Fibroblast of lung (primary cell): ENCODE measurements at regions not wholly inside any gene's neighbourhood (a gene's known extent, or its start where the extent isn't known, plus 50 kb on each side); places are given as distances from the start of the nearest gene placed in this dataset.

Experiments used
- DNase-seq, 2 donors: peaks; one replicate each; pipeline versions ENCODE4 v3.0.0 to v3.0.0-alpha.2; 2010; ENCODE audit warnings: low read depth in 2 of 2
- H2AFZ ChIP-seq: 2 replicates; pipeline ENCODE4 v1.5.1; 2012; ENCODE audit warnings: low read length, control low read depth, inconsistent platforms
- H3K27ac ChIP-seq: 2 replicates; pipeline ENCODE4 v1.5.1; 2011; ENCODE audit warnings: low read length, control low read depth; ENCODE audit not compliant: insufficient read depth
- H3K27me3 ChIP-seq: 2 replicates; pipeline ENCODE4 v1.5.1; 2011; ENCODE audit warnings: mild to moderate bottlenecking, low read length; ENCODE audit not compliant: control insufficient read depth, insufficient read depth
- H3K36me3 ChIP-seq: 2 replicates; pipeline ENCODE4 v1.5.1; 2011; ENCODE audit warnings: low read length; ENCODE audit not compliant: control insufficient read depth, insufficient read depth
- H3K4me1 ChIP-seq: 2 replicates; pipeline ENCODE4 v1.5.1; 2011; ENCODE audit warnings: low read length; ENCODE audit not compliant: control insufficient read depth, insufficient read depth; ENCODE audit errors: extremely low read depth
- H3K4me2 ChIP-seq: 2 replicates; pipeline ENCODE4 v1.5.1; 2011; ENCODE audit warnings: low read length, control low read depth; ENCODE audit not compliant: insufficient read depth; ENCODE audit errors: extremely low read depth
- H3K4me3 ChIP-seq, 4 experiments: fragments of 200-600 bp in 1 of 4; sonication (generic) in 1 of 4; replicated peaks in 1 of 4; 2 replicates each; pipeline ENCODE4 v1.5.1; 2011 to 2016; ENCODE audit warnings: low read length in 4 of 4, low read depth in 3 of 4, mild to moderate bottlenecking in 3 of 4, control low read depth in 2 of 4, inconsistent platforms in 1 of 4, mixed read lengths in 1 of 4; ENCODE audit not compliant: insufficient read depth in 1 of 4; ENCODE audit errors: control extremely low read depth in 1 of 4
- H3K79me2 ChIP-seq: 2 replicates; pipeline ENCODE4 v1.5.1; 2012; ENCODE audit warnings: mild to moderate bottlenecking, low read length, inconsistent platforms; ENCODE audit not compliant: control insufficient read depth, insufficient read depth
- H3K9ac ChIP-seq: 2 replicates; pipeline ENCODE4 v1.5.1; 2011; ENCODE audit warnings: mild to moderate bottlenecking, low read length, control low read depth; ENCODE audit not compliant: insufficient read depth
- H3K9me3 ChIP-seq: 2 replicates; pipeline ENCODE4 v1.5.1; 2012; ENCODE audit warnings: low read depth, low read length; ENCODE audit not compliant: control insufficient read depth, insufficient read depth
- H4K20me1 ChIP-seq: 2 replicates; pipeline ENCODE4 v1.5.1; 2011; ENCODE audit warnings: low read length; ENCODE audit not compliant: control insufficient read depth, insufficient read depth; ENCODE audit errors: extremely low read depth
- CTCF ChIP-seq, 2 donors: IDR thresholded peaks in 1 of 2; conservative IDR thresholded peaks in 1 of 2; 1 replicate in 1 of 2; 2 replicates in 1 of 2; pipeline ENCODE4 v1.5.1; 2011 to 2012; ENCODE audit warnings: low read length in 2 of 2, control low read depth in 1 of 2, inconsistent platforms in 1 of 2, low read depth in 1 of 2, mild to moderate bottlenecking in 1 of 2
- EZH2 ChIP-seq: IDR thresholded peaks from 2 replicates; pipeline ENCODE4 v1.5.1; 2012; ENCODE audit warnings: low read length, control low read depth, mild to moderate bottlenecking; ENCODE audit errors: missing control alignments

- no peaks in the 10 kb centered on the region for H3K4me1 ChIP-seq
- H3K4me2 ChIP-seq = no peak overlapping the region
- no peaks in the 10 kb centered on the region for H3K36me3 ChIP-seq
- H3K27me3 ChIP-seq = no peaks in the 10 kb centered on the region
- no peak for DNase-seq
- H3K4me3 ChIP-seq = no peak overlapping the region
- no peak overlapping the region for H2AFZ ChIP-seq
- H3K9ac ChIP-seq = no peak overlapping the region
- H4K20me1 ChIP-seq = no peaks in the 10 kb centered on the region
- H3K79me2 ChIP-seq = no peaks in the 10 kb centered on the region
- no peaks in the 10 kb centered on the region for H3K9me3 ChIP-seq
- H3K27ac ChIP-seq = no peak overlapping the region
- no peak for TF ChIP-seq CTCF (conservative IDR thresholded peaks at IDR 0.05 in 1 of 2, IDR thresholded peaks at IDR 0.05 in 1 of 2; ENCODE audit: low read depth in 1 of 2, low read length in 2 of 2)
- no peak for TF ChIP-seq EZH2
Measured at GRCh38 chr19:28022506-28022905, 1190.4 kb downstream of the UQCRFS1 start.

- TF ChIP-seq EZH2 (no peak), CTCF (conservative IDR thresholded peaks at IDR 0.05 in 1 of 2, IDR thresholded peaks at IDR 0.05 in 1 of 2; ENCODE audit: low read depth in 1 of 2, low read length in 2 of 2) (no peak)
- no peak for DNase-seq
- Histone ChIP-seq H3K4me3 (no peak overlapping the region), H3K4me2 (no peak overlapping the region), H3K4me1 (no peaks in the 10 kb centered on the region), H3K36me3 (no peaks in the 10 kb centered on the region), H3K27ac (no peak overlapping the region), H4K20me1 (no peaks in the 10 kb centered on the region), H3K27me3 (no peaks in the 10 kb centered on the region), H3K79me2 (no peaks in the 10 kb centered on the region), H2AFZ (no peak overlapping the region), H3K9ac (no peak overlapping the region), H3K9me3 (no peaks in the 10 kb centered on the region)
Measured at GRCh38 chr19:28021259-28022185, 1191.4 kb downstream of the UQCRFS1 start.

- no peak overlapping the region for H3K27ac ChIP-seq
- no peaks in the 10 kb centered on the region for H3K27me3 ChIP-seq
- H4K20me1 ChIP-seq = no peaks in the 10 kb centered on the region
- no peak for DNase-seq
- no peak overlapping the region for H3K4me3 ChIP-seq
- TF ChIP-seq EZH2 (no peak), CTCF (conservative IDR thresholded peaks at IDR 0.05 in 1 of 2, IDR thresholded peaks at IDR 0.05 in 1 of 2; ENCODE audit: low read depth in 1 of 2, low read length in 2 of 2) (no peak)
- H3K4me1 ChIP-seq = no peaks in the 10 kb centered on the region
- no peak overlapping the region for H3K4me2 ChIP-seq
- H3K36me3 ChIP-seq = no peaks in the 10 kb centered on the region
- no peak overlapping the region for H3K9ac ChIP-seq
- no peak overlapping the region for H2AFZ ChIP-seq
- H3K9me3 ChIP-seq = no peaks in the 10 kb centered on the region
- no peaks in the 10 kb centered on the region for H3K79me2 ChIP-seq
Measured at GRCh38 chr19:28020619-28021258, 1192.2 kb downstream of the UQCRFS1 start.
